Neuronal stem cell (in vitro differentiated cells): ENCODE measurements at regions not wholly inside any gene's neighbourhood (a gene's known extent, or its start where the extent isn't known, plus 50 kb on each side); places are given as distances from the start of the nearest gene placed in this dataset.

Experiments used
- DNase-seq: peaks from one replicate; pipeline ENCODE4 v3.0.0-alpha.2; 2013; ENCODE audit warnings: low spot score
- H2AFZ ChIP-seq: one replicate; pipeline ENCODE4 v1.6.1; 2013; ENCODE audit warnings: mild to moderate bottlenecking, low read length, inconsistent platforms
- H2AK5ac ChIP-seq: 2 replicates; pipeline ENCODE4 v1.6.1; 2013; ENCODE audit warnings: low read depth, mild to moderate bottlenecking, inconsistent platforms, low read length, moderate library complexity, mixed read lengths
- H2BK120ac ChIP-seq: 2 replicates; pipeline ENCODE4 v1.6.1; 2013; ENCODE audit warnings: low read depth, mild to moderate bottlenecking, inconsistent platforms, low read length, moderate library complexity, mixed read lengths
- H2BK12ac ChIP-seq: one replicate; pipeline ENCODE4 v1.6.1; 2013; ENCODE audit warnings: low read length, inconsistent platforms
- H2BK15ac ChIP-seq: 2 replicates; pipeline ENCODE4 v1.6.1; 2013; ENCODE audit warnings: mild to moderate bottlenecking, low read length, inconsistent platforms, mixed read lengths
- H2BK5ac ChIP-seq: one replicate; pipeline ENCODE4 v1.6.1; 2013; ENCODE audit warnings: inconsistent platforms, mild to moderate bottlenecking, low read length, moderate library complexity
- H3K14ac ChIP-seq: one replicate; pipeline ENCODE4 v1.6.1; 2013; ENCODE audit warnings: low read length, inconsistent platforms
- H3K18ac ChIP-seq: 2 replicates; pipeline ENCODE4 v1.6.1; 2013; ENCODE audit warnings: low read length, inconsistent platforms
- H3K23ac ChIP-seq: 2 replicates; pipeline ENCODE4 v1.6.1; 2013; ENCODE audit warnings: low read depth, mild to moderate bottlenecking, mixed read lengths, low read length, inconsistent platforms; ENCODE audit not compliant: poor library complexity
- H3K27ac ChIP-seq: replicated peaks from 3 replicates; pipeline ENCODE4 v1.5.1; 2013; ENCODE audit warnings: low read length, inconsistent platforms
- H3K27me3 ChIP-seq, 3 experiments: 2 replicates each; pipeline ENCODE4 v1.6.1; 2013; ENCODE audit warnings: low read length in 3 of 3, mild to moderate bottlenecking in 2 of 3, inconsistent platforms in 1 of 3, low read depth in 1 of 3, mixed read lengths in 1 of 3, moderate library complexity in 1 of 3; ENCODE audit not compliant: control insufficient read depth in 3 of 3, insufficient read depth in 3 of 3
- H3K36me3 ChIP-seq, 2 donors: replicated peaks in 1 of 2; 2 replicates each; pipeline ENCODE4 v1.6.1; 2013; ENCODE audit warnings: low read length in 2 of 2; ENCODE audit not compliant: control insufficient read depth in 2 of 2, insufficient read depth in 2 of 2
- H3K4ac ChIP-seq: 2 replicates; pipeline ENCODE4 v1.6.1; 2013; ENCODE audit warnings: inconsistent platforms, mild to moderate bottlenecking, low read length, moderate library complexity
- H3K4me1 ChIP-seq, 2 donors: 1 replicate in 1 of 2; 2 replicates in 1 of 2; pipeline ENCODE4 v1.6.1; 2013; ENCODE audit warnings: low read length in 2 of 2, low read depth in 1 of 2; ENCODE audit not compliant: control insufficient read depth in 2 of 2, insufficient read depth in 1 of 2
- H3K4me2 ChIP-seq: one replicate; pipeline ENCODE4 v1.6.1; 2013; ENCODE audit warnings: mild to moderate bottlenecking, low read length, inconsistent platforms; ENCODE audit not compliant: insufficient read depth, poor library complexity, severe bottlenecking
- H3K4me3 ChIP-seq, 2 donors: 2 replicates each; pipeline ENCODE4 v1.5.1; 2013; ENCODE audit warnings: low read length in 2 of 2, mild to moderate bottlenecking in 2 of 2, inconsistent platforms in 1 of 2, moderate library complexity in 1 of 2
- H3K79me1 ChIP-seq: one replicate; pipeline ENCODE4 v1.6.1; 2013; ENCODE audit warnings: low read depth, mild to moderate bottlenecking, inconsistent platforms, low read length, moderate library complexity
- H3K9ac ChIP-seq: one replicate; pipeline ENCODE4 v1.6.1; 2013; ENCODE audit warnings: mild to moderate bottlenecking, low read depth, low read length, inconsistent platforms; ENCODE audit not compliant: poor library complexity
- H3K9me3 ChIP-seq, 2 donors: replicated peaks in 1 of 2; 2 replicates each; pipeline versions ENCODE3 to v1.6.1; 2013; ENCODE audit warnings: low read length in 2 of 2, mild to moderate bottlenecking in 2 of 2, inconsistent platforms in 1 of 2, low read depth in 1 of 2, mixed read lengths in 1 of 2, moderate library complexity in 1 of 2; ENCODE audit not compliant: control insufficient read depth in 2 of 2, insufficient read depth in 1 of 2
- H4K8ac ChIP-seq: one replicate; pipeline ENCODE4 v1.6.1; 2013; ENCODE audit warnings: low read depth, mild to moderate bottlenecking, inconsistent platforms, low read length, moderate library complexity
- H4K91ac ChIP-seq: one replicate; pipeline ENCODE4 v1.6.1; 2013; ENCODE audit warnings: low read length, low read depth, mild to moderate bottlenecking, inconsistent platforms; ENCODE audit not compliant: poor library complexity
- WGBS, 2 donors: extraction: QIAGEN DNeasy Blood & Tissue Kit; methylation state at CpG; one replicate each; pipeline ENCODE4 v1.1.7; 2013; ENCODE audit warnings: missing lambda C conversion rate in 2 of 2, mixed read lengths in 1 of 2; ENCODE audit not compliant: insufficient read length in 2 of 2, insufficient replicate concordance in 1 of 2; ENCODE audit errors: extremely low coverage in 2 of 2; 5-methylcytosine and 5-hydroxymethylcytosine counted together

DNA sequence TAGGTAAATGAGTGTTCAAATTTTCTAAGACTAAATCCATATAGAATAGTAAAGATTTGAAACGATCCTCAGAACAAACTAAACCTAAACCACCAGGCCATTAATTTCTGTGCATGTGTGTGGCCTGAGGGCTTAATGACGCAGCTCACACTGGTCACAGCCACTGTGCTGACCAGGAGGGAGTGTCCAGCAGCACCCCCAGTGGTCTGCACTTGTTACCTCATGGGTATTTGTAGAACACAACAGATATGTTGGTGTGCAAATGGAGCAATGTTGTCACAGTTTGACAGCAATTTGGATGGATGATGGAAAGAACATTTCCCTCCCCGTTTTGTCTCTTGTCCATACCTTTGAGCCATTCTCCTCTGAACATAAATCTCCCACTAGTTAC lies 122.4 kb upstream of the EXOC2 start:
- Histone ChIP-seq H2AK5ac (no peak overlapping the region), H2BK5ac (no peak overlapping the region), H3K23ac (no peak overlapping the region), H3K36me3 (no peaks in the 10 kb centered on the region), H3K27me3 (no peaks in the 10 kb centered on the region), H3K9ac (no peak overlapping the region), H2BK12ac (no peak overlapping the region), H3K79me1 (no peaks in the 10 kb centered on the region), H4K8ac (no peak overlapping the region), H2BK15ac (no peak overlapping the region), H3K18ac (no peak overlapping the region), H2AFZ (no peak overlapping the region), H4K91ac (no peak overlapping the region), H3K14ac (no peak overlapping the region), H3K4me2 (no peak overlapping the region), H3K9me3 (no peaks in the 10 kb centered on the region), H3K4ac (no peak overlapping the region), H3K27ac (no peak overlapping the region), H3K4me1 (peaks cover 0 to 3% of the 10 kb centered on the region in 2 donors), H2BK120ac (no peak overlapping the region), H3K4me3 (no peak overlapping the region)
- no CpG with 5 or more reads among the region's 3 CpGs for WGBS, 2 donors
- no peak for DNase-seq

GRCh38 chr6:814378-815347 lies 121.7 kb upstream of the EXOC2 start:
- no peak for DNase-seq
- no CpG with 5 or more reads among the region's 14 CpGs for WGBS, 2 donors
- H2BK15ac ChIP-seq: no peak overlapping the region
- no peak overlapping the region for H2AFZ ChIP-seq
- no peak overlapping the region for H3K4me3 ChIP-seq
- H3K36me3 ChIP-seq: no peaks in the 10 kb centered on the region
- H3K27me3 ChIP-seq: no peaks in the 10 kb centered on the region
- no peaks in the 10 kb centered on the region for H3K9me3 ChIP-seq
- no peaks in the 10 kb centered on the region for H3K79me1 ChIP-seq
- no peak overlapping the region for H3K14ac ChIP-seq
- H3K23ac ChIP-seq: no peak overlapping the region
- H2BK5ac ChIP-seq: no peak overlapping the region
- no peak overlapping the region for H2AK5ac ChIP-seq
- no peak overlapping the region for H4K8ac ChIP-seq
- no peak overlapping the region for H3K27ac ChIP-seq
- no peak overlapping the region for H3K4me2 ChIP-seq
- H2BK120ac ChIP-seq: no peak overlapping the region
- H3K4ac ChIP-seq: no peak overlapping the region
- H4K91ac ChIP-seq: no peak overlapping the region
- no peak overlapping the region for H3K18ac ChIP-seq
- H2BK12ac ChIP-seq: no peak overlapping the region
- no peak overlapping the region for H3K9ac ChIP-seq
- peaks cover 0 to 3% of the 10 kb centered on the region in 2 donors for H3K4me1 ChIP-seq

- Histone ChIP-seq H3K27ac (no peak overlapping the region), H2AFZ (no peak overlapping the region), H3K4me1 (peaks cover 0 to 3% of the 10 kb centered on the region in 2 donors), H3K36me3 (no peaks in the 10 kb centered on the region), H3K27me3 (no peaks in the 10 kb centered on the region), H3K9ac (no peak overlapping the region), H3K9me3 (no peaks in the 10 kb centered on the region), H2BK15ac (no peak overlapping the region), H3K4ac (no peak overlapping the region), H3K79me1 (no peaks in the 10 kb centered on the region), H2BK5ac (no peak overlapping the region), H3K14ac (no peak overlapping the region), H4K91ac (no peak overlapping the region), H3K4me2 (no peak overlapping the region), H2BK120ac (no peak overlapping the region), H4K8ac (no peak overlapping the region), H3K4me3 (no peak overlapping the region), H2AK5ac (no peak overlapping the region), H3K23ac (no peak overlapping the region), H2BK12ac (no peak overlapping the region), H3K18ac (no peak overlapping the region)
- no CpG with 5 or more reads among the region's 2 CpGs for WGBS, 2 donors
- no peak for DNase-seq
Observed at GRCh38 chr6:811831-812230, 118.9 kb upstream of the EXOC2 start.

- Histone ChIP-seq H3K23ac (no peak overlapping the region), H2BK5ac (no peak overlapping the region), H3K36me3 (no peaks in the 10 kb centered on the region), H3K9ac (no peak overlapping the region), H2BK120ac (no peak overlapping the region), H2AFZ (no peak overlapping the region), H4K91ac (no peak overlapping the region), H3K4me1 (no peaks in the 10 kb centered on the region), H3K79me1 (no peaks in the 10 kb centered on the region), H2AK5ac (no peak overlapping the region), H3K27ac (no peak overlapping the region), H3K14ac (no peak overlapping the region), H2BK15ac (no peak overlapping the region), H2BK12ac (no peak overlapping the region), H4K8ac (no peak overlapping the region), H3K9me3 (no peaks in the 10 kb centered on the region), H3K4ac (no peak overlapping the region), H3K18ac (no peak overlapping the region), H3K27me3 (no peaks in the 10 kb centered on the region), H3K4me2 (no peak overlapping the region), H3K4me3 (no peak overlapping the region)
- no peak for DNase-seq
- WGBS, 2 donors: no CpG with 5 or more reads among the region's 1 CpG
Observed at GRCh38 chr6:811191-811590, 118.3 kb upstream of the EXOC2 start.
